ENCODE measurements at regions not wholly inside any gene's neighbourhood (a gene's known extent, or its start where the extent isn't known, plus 50 kb on each side); places are given as distances from the start of the nearest gene placed in this dataset.

- Mint-ChIP-seq H3K4me1 (no peaks in the 10 kb centered on the region), H3K9me3 (no peaks in the 10 kb centered on the region), H3K4me3 (no peak overlapping the region), H3K27ac (no peak overlapping the region), H3K36me3 (ENCODE audit: low read depth) (no peaks in the 10 kb centered on the region), H3K27me3 (peaks cover 2% of the 10 kb centered on the region)
- DNase-seq: no peak
- intact Hi-C loops (cut with micrococcal nuclease): no loop called here
Measured at GRCh38 chr11:112760396-112761059, 200.7 kb upstream of the NCAM1 start.

GRCh38 chr11:112761911-112762706, 199.1 kb upstream of the NCAM1 start:
- Mint-ChIP-seq H3K4me3 (no peak overlapping the region), H3K36me3 (ENCODE audit: low read depth) (no peaks in the 10 kb centered on the region), H3K27ac (no peak overlapping the region), H3K4me1 (no peaks in the 10 kb centered on the region), H3K9me3 (no peaks in the 10 kb centered on the region), H3K27me3 (peaks cover 2% of the 10 kb centered on the region)
- DNase-seq: no peak
- intact Hi-C loops (cut with micrococcal nuclease): no loop called here

DNA sequence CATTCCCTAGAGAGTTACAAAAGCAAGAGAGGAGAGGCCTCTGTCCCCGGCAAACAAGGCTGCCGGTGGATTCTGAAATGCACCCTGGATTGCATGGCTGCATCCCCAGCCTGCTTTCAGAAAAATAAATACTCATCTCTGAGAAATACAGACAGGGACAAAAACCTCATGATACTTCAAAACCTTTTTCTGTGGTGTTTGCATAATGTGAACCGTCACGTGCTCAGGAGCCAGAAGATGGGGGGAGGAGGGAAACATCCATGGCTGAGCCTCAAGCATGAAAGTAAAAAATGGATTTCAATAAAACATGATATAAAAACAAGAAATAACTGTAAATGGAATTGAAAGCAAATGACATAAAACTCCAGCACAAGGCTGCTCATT, 198.5 kb upstream of the NCAM1 start:
- no peaks in the 10 kb centered on the region for H3K4me1 Mint-ChIP-seq
- H3K9me3 Mint-ChIP-seq: no peaks in the 10 kb centered on the region
- no peak for DNase-seq
- intact Hi-C loops (cut with micrococcal nuclease): no loop called here
- no peak overlapping the region for H3K27ac Mint-ChIP-seq
- H3K36me3 Mint-ChIP-seq (ENCODE audit: low read depth): no peaks in the 10 kb centered on the region
- no peak overlapping the region for H3K4me3 Mint-ChIP-seq
- peaks cover 2% of the 10 kb centered on the region for H3K27me3 Mint-ChIP-seq

DNA sequence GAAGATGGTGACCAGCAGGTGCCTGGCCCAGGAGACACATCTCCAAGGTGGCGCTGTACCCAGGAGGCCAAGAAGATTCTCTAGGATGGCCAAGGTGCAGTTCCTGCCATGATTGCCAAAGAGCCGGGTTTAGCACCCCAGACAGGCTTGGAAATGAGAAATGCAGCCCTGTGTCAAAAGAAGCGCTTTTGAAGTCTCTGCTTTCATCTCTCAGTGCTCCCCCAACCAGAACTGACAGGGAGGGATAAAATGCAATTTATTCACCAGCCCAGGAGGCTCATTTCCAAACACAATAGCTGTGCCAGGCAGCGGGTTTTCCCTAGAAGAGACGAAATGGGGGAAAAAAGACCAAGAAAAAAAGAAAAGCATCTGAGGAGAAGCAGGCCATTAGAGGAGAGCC, 195.9 kb upstream of the NCAM1 start:
- H3K27me3 Mint-ChIP-seq: no peaks in the 10 kb centered on the region
- no peak overlapping the region for H3K4me3 Mint-ChIP-seq
- no peaks in the 10 kb centered on the region for H3K36me3 Mint-ChIP-seq (ENCODE audit: low read depth)
- H3K4me1 Mint-ChIP-seq: no peaks in the 10 kb centered on the region
- no peak overlapping the region for H3K27ac Mint-ChIP-seq
- intact Hi-C loops (cut with micrococcal nuclease): no loop called here
- DNase-seq: no peak
- no peaks in the 10 kb centered on the region for H3K9me3 Mint-ChIP-seq

DNA sequence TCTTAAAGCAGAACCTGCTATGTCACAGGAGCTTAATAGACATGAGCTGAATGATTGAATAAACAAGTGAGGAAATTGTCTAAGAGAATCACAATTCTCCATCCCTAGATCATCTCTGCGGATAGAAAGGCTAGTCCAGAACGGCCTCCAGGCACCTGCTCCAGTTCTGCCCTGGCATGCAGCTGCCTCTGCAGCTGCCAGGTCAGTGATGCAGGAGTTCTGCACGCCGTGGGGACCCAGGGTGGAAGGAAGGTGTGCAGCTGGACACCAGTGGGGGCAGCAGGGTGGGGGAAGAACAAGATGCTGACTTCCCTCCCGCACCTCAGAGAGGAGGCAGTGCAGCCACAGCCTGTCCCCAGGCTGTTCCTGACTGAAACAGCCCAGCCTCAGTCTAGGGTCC, 192.1 kb upstream of the NCAM1 start:
- no peak for DNase-seq
- no peaks in the 10 kb centered on the region for H3K27me3 Mint-ChIP-seq
- peaks cover 2% of the 10 kb centered on the region for H3K4me1 Mint-ChIP-seq
- intact Hi-C loops (cut with micrococcal nuclease): no loop called here
- no peak overlapping the region for H3K27ac Mint-ChIP-seq
- no peaks in the 10 kb centered on the region for H3K36me3 Mint-ChIP-seq (ENCODE audit: low read depth)
- H3K4me3 Mint-ChIP-seq: no peak overlapping the region
- no peaks in the 10 kb centered on the region for H3K9me3 Mint-ChIP-seq

DNA sequence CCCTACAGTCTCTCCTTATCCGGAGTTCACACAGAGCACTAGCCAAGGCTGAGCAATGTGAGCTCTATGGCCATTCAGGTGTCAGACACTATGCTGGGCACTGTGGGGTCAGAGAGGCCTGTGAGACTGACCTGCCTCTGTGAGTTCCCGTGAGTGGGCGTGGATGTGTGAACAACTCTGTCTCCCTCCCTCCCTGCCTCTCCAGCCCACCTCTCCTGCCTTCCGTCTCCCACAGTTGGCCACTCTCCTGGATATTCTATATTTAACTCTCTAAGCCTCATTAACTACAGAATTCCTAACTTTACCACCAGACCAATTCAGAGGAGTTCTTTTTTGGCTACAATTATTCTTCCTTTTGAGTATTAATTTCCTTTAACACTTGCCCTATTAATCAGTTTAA, 191.6 kb upstream of the NCAM1 start:
- H3K4me1 Mint-ChIP-seq: peaks cover 2% of the 10 kb centered on the region
- intact Hi-C loops (cut with micrococcal nuclease): no loop called here
- H3K36me3 Mint-ChIP-seq (ENCODE audit: low read depth): no peaks in the 10 kb centered on the region
- no peak for DNase-seq
- H3K27ac Mint-ChIP-seq: no peak overlapping the region
- no peaks in the 10 kb centered on the region for H3K9me3 Mint-ChIP-seq
- no peaks in the 10 kb centered on the region for H3K27me3 Mint-ChIP-seq
- H3K4me3 Mint-ChIP-seq: no peak overlapping the region

DNA sequence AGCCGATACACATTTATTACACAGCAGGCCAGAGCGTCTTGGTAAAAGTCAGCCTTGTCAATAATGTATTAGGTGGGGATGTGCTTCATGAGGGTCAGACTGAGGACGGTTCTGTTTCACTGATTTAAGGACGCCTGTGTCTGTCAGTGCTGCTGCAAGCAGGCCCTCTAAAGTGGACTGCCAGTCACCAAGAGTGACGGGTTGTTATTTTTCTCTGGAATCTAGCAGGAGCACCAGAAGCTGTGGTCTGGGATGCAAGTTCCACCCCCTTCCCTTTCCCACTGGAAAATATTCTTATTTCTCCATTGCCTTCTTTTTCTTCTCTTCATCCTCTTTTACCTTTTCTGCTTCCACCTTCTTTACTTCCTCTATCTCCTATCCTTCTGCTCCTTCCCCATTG, 191.2 kb upstream of the NCAM1 start:
- no peaks in the 10 kb centered on the region for H3K36me3 Mint-ChIP-seq (ENCODE audit: low read depth)
- no peaks in the 10 kb centered on the region for H3K9me3 Mint-ChIP-seq
- H3K27ac Mint-ChIP-seq: no peak overlapping the region
- intact Hi-C loops (cut with micrococcal nuclease): no loop called here
- H3K27me3 Mint-ChIP-seq: no peaks in the 10 kb centered on the region
- H3K4me3 Mint-ChIP-seq: no peak overlapping the region
- no peak for DNase-seq
- H3K4me1 Mint-ChIP-seq: peaks cover 2% of the 10 kb centered on the region

- Mint-ChIP-seq H3K27me3 (no peaks in the 10 kb centered on the region), H3K27ac (no peak overlapping the region), H3K4me3 (no peak overlapping the region), H3K9me3 (no peaks in the 10 kb centered on the region), H3K36me3 (ENCODE audit: low read depth) (no peaks in the 10 kb centered on the region), H3K4me1 (peaks cover 2% of the 10 kb centered on the region)
- intact Hi-C loops (cut with micrococcal nuclease): no loop called here
- no peak for DNase-seq
Measured at GRCh38 chr11:112770487-112770886, 190.7 kb upstream of the NCAM1 start.

DNA sequence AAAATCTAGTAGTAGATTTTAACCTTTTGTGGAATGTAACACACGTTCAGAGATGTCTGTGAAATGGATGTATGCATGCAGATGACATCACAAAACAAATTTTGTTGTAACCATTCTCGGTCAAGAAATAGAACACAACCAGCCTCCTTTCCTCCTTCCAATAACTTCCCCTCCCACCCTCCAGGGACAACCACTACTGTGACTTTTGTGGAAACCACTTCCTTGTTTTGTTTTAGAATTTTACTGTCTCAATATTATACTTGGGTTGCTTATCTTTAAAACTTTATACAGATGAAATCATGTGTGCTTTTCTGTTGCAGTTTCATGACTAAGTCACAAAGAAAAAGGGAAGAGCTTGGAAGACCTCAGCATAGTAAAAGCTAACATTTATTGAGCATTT, 189.4 kb upstream of the NCAM1 start:
- H3K27ac Mint-ChIP-seq: no peak overlapping the region
- DNase-seq: no peak
- H3K4me1 Mint-ChIP-seq: peaks cover 2% of the 10 kb centered on the region
- H3K4me3 Mint-ChIP-seq: no peak overlapping the region
- no peaks in the 10 kb centered on the region for H3K36me3 Mint-ChIP-seq (ENCODE audit: low read depth)
- intact Hi-C loops (cut with micrococcal nuclease): no loop called here
- no peaks in the 10 kb centered on the region for H3K27me3 Mint-ChIP-seq
- no peaks in the 10 kb centered on the region for H3K9me3 Mint-ChIP-seq

- H3K27ac Mint-ChIP-seq: no peak overlapping the region
- H3K4me1 Mint-ChIP-seq: peaks cover 2% of the 10 kb centered on the region
- intact Hi-C loops (cut with micrococcal nuclease): no loop called here
- no peaks in the 10 kb centered on the region for H3K27me3 Mint-ChIP-seq
- no peak for DNase-seq
- no peaks in the 10 kb centered on the region for H3K36me3 Mint-ChIP-seq (ENCODE audit: low read depth)
- no peaks in the 10 kb centered on the region for H3K9me3 Mint-ChIP-seq
- no peak overlapping the region for H3K4me3 Mint-ChIP-seq
Measured at GRCh38 chr11:112773264-112773663, 188.0 kb upstream of the NCAM1 start.

DNA sequence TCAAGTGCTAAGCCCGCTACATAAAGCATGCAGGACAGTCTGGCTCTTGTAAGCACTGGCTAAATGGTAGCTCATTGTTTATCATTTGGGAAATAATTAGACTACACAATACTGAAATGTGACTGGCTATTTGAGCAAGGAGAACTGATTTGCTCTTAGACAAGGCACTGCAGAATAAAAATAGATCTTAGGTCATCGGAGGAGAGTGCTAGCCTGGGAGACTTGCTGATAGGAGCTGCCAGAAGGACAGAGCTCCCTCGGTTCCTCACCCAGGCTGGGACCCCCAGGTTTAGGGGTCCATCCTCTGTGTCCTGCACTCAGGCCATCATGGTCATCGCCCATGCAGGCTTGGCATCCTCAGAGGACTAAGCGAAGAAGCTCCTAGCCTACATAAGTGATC, 184.4 kb upstream of the NCAM1 start:
- Mint-ChIP-seq H3K9me3 (no peaks in the 10 kb centered on the region), H3K4me3 (no peak overlapping the region), H3K27me3 (no peaks in the 10 kb centered on the region), H3K27ac (no peak overlapping the region), H3K36me3 (ENCODE audit: low read depth) (no peaks in the 10 kb centered on the region), H3K4me1 (peaks cover 4% of the 10 kb centered on the region)
- intact Hi-C loops (cut with micrococcal nuclease): no loop called here
- no peak for DNase-seq

DNA sequence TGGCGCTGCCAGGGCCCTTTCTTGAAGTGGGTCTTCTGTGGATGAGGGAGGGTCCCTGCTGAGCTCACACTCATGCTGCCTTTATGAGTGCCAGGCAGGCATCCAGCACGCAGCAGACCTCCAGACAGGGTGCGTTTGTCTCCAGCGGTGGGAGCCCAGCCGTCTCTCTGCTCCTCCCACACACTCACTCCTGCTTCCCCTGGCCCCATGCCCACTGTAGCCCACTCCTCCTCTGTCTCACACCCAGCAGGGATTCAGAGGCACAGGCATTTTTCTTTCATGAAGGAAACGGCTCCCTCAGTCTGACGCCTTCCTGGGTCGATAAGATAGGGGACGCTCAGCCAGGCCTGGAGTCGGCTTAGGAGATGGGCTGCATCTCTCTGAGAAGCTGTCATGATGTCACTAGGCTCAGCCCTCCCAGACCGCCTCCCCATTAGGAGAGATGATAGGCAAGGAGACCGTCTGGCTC, 183.9 kb upstream of the NCAM1 start:
- DNase-seq: no peak
- Mint-ChIP-seq H3K27me3 (no peaks in the 10 kb centered on the region), H3K27ac (no peak overlapping the region), H3K4me1 (peaks cover 3% of the 10 kb centered on the region), H3K9me3 (no peaks in the 10 kb centered on the region), H3K36me3 (ENCODE audit: low read depth) (no peaks in the 10 kb centered on the region), H3K4me3 (no peak overlapping the region)
- intact Hi-C loops (cut with micrococcal nuclease): no loop called here

GRCh38 chr11:112778091-112778876, 182.9 kb upstream of the NCAM1 start:
- H3K27me3 Mint-ChIP-seq: no peaks in the 10 kb centered on the region
- no peak overlapping the region for H3K4me3 Mint-ChIP-seq
- no peak overlapping the region for H3K27ac Mint-ChIP-seq
- intact Hi-C loops (cut with micrococcal nuclease): no loop called here
- H3K9me3 Mint-ChIP-seq: no peaks in the 10 kb centered on the region
- H3K36me3 Mint-ChIP-seq (ENCODE audit: low read depth): no peaks in the 10 kb centered on the region
- H3K4me1 Mint-ChIP-seq: peaks cover 3% of the 10 kb centered on the region
- no peak for DNase-seq

- Mint-ChIP-seq H3K9me3 (no peaks in the 10 kb centered on the region), H3K36me3 (ENCODE audit: low read depth) (no peaks in the 10 kb centered on the region), H3K4me1 (peaks cover 3% of the 10 kb centered on the region), H3K27ac (no peak overlapping the region), H3K4me3 (no peak overlapping the region), H3K27me3 (no peaks in the 10 kb centered on the region)
- DNase-seq: no peak
- intact Hi-C loops (cut with micrococcal nuclease): no loop called here
Measured at GRCh38 chr11:112778877-112779266, 182.3 kb upstream of the NCAM1 start.

Data from activated CD4-positive, alpha-beta T cell treated with anti-CD3 and anti-CD28 coated beads, Interleukin-2, amount 10 ng/mL, durations not matched to agents 24 days and 14 days (primary cell).